ENCODE measurements at regions not wholly inside any gene's neighbourhood (a gene's known extent, or its start where the extent isn't known, plus 50 kb on each side); places are given as distances from the start of the nearest gene placed in this dataset.
"Not testable (repeated sequence)": the region's sequence is repeated elsewhere in the genome, so short reads cannot be mapped to it uniquely, and the experiment has no call there.

- DNase-seq (ENCODE audit: low read depth in 2 of 2), result no peak
These were observed 266.9 kb downstream of the KTN1 start for GRCh38 chr14:55846826-55847446.

- no peak for DNase-seq (ENCODE audit: low read depth in 2 of 2)
These were observed 267.8 kb downstream of the KTN1 start for GRCh38 chr14:55847766-55848165.

DNA sequence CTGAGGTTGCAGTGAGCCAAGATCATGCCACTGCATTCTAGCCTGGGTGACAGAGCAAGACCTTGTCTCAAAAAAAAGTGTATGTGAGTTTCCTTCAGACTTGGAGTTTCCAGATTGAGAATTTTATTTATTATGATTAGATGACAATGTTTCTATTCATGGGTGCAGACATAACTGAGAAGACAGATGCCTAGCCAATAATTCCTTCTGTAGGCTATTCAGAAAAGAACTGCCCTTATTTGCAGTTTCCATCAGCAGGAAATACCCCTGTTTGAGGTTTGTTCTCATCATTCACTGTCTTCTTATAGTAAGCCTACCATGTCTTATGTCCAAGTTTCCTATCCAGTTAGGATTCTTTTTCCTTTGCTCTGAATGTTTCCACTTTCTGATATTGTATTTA lies 269.0 kb downstream of the KTN1 start:
- no peak for DNase-seq (ENCODE audit: low read depth in 2 of 2)

GRCh38 chr14:55849833-55850232 lies 268.4 kb upstream of the PELI2 start:
- DNase-seq (ENCODE audit: low read depth in 2 of 2), result no peak

GRCh38 chr14:55850825-55851241 lies 267.4 kb upstream of the PELI2 start:
- no peak for DNase-seq (ENCODE audit: low read depth in 2 of 2)

GRCh38 chr14:55851301-55851700 lies 266.9 kb upstream of the PELI2 start:
- DNase-seq (ENCODE audit: low read depth in 2 of 2), result no peak

DNA sequence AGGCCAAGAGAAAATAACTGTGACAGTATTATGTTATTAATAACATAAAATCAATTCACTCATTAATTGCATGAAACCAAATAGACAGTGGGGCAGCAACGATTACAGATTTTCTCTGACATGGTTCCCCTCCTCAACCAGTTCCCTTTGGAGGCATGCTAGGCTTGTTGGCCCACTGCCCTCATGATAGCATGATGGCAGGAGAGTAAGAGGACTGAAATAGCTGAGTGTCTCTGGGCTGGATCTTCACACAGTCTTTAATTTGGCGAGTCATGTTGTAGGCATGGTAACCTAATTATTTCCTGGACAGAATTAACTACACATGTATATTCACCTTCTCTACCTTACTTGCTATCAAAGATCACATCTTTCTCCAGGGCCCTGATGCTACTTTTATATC lies 266.2 kb upstream of the PELI2 start:
- no peak for DNase-seq (ENCODE audit: low read depth in 2 of 2)

- no peak for DNase-seq (ENCODE audit: low read depth in 2 of 2)
These were observed 262.5 kb upstream of the PELI2 start for GRCh38 chr14:55855751-55856150.

DNA sequence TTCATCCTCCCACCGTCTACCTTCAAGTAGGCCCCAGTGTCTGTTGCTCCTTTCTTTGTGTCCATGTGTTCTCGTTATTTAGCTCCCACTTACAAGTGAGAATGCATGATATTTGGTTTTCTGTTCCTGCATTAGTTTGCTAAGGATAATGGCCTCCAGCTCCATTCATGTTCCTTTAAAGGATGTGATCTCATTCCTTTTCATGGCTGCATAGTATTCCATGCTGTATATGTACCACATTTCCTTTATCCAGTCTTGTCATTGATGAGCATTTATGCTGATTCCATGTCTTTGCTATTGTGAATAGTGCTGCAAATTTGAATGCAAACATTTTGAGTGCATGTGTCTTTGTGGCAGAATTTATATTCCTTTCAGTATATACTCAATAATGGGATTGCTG lies 259.6 kb upstream of the PELI2 start:
- no peak for DNase-seq (ENCODE audit: low read depth in 2 of 2)

- DNase-seq (ENCODE audit: low read depth in 2 of 2), result not testable (repeated sequence)
These were observed 256.6 kb upstream of the PELI2 start for GRCh38 chr14:55861561-55861960.

DNA sequence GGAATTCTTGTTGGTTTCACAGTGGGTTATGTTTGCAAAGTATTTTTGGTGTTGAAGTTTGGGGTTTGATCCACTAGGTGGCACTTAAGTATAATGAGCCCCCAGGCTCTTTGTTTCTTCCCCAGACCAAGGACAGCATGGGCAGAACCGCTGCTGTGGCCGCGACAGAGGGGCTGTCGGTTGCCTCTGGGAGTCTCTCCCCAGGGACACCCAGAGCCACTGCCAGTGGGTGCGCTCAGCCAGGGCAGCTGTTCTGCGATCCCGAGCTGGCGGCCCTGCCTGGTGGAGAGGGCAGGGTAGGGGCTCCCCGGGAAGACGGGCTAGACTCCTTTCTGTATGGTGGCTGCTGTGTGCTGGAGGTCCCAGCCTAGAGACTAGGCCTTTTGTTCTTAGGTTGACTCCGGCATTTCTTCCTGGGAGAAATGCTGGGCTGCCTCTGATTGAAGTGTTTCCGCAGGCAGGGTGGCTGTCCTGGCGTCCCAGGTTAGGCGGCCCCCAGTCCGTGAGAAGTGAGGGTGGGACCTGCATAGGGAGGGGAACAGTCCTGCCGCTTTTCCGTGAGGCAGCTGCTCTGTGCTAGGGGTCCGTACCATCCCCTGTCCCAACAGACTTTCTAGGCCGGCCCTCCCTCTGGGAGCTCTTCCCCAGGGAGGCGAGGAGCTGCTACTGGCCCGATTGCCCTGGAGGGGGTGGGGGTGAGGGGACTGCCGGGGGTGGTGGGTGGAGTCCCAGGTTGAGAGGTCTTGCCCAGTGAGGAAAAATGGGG lies 253.1 kb upstream of the PELI2 start:
- no peak for DNase-seq (ENCODE audit: low read depth in 2 of 2)

DNA sequence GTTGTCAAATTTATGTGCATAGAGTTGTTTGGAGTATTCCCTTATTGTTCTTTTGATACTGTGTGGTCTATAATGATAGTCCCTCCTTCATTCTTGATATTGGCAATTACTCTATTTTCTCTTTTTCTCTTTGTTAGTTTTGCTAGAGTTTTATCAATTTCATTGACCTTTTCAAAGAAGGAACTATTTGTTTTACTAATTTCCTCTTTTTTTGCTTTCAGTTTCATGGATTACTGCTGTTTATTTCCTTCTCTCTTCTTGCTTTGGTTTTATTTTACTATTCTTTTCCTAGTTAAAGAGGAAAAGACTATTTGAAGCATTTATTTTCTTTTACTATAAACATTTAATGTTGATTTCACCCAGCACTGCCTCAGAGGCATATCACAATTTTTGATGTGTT lies 250.9 kb upstream of the PELI2 start:
- DNase-seq (ENCODE audit: low read depth in 2 of 2), result no peak

DNA sequence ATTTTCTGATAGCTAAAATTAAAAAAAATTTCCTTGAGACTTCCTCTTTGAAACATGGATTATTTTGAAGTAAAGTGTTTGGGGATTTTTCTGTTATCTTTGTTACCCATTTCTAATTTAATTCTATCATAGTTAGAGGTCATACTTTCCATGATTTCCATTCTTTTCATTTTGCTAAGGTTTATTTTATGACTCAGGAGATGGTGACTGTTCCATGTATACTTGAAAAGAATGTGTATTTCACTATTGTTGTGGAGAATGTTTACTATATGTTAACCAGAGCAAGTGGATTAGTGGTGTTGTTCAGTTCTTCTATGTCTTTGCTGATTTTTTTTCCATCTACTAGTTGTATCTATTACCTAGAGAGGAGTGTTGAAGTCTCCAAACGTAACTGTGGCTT lies 250.5 kb upstream of the PELI2 start:
- no peak for DNase-seq (ENCODE audit: low read depth in 2 of 2)

DNA sequence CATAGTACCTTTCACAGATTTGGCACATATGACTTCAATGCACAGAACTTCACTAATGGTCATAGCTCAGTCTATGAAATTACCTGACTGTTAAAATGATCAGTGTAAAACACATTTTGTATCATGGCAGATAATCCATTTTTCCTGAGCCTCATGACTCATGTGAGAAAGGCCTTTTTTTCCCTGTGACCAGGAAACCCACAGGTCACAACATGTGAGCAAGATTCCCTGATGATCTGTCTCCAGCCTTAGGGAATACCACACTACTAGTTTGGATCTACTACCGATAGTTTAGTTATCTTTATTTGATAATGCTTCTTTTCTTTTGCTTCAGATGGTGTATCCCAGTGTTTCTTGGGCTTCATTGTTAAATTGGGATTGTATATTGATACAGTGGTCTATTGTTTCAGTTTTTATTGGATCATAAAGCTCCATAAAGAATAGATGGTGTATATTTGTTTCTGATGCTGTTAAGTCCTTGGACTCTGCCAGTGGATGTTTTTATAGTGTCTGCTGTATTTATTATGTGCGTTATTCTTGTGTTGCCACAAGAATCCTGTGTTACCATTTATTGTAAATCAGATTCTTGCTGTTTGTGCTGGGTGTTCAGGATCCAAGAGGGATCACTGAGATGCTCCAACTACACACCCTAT lies 248.7 kb upstream of the PELI2 start:
- DNase-seq (ENCODE audit: low read depth in 2 of 2), result no peak

GRCh38 chr14:55873169-55873568 lies 245.0 kb upstream of the PELI2 start:
- DNase-seq (ENCODE audit: low read depth in 2 of 2), result no peak

DNA sequence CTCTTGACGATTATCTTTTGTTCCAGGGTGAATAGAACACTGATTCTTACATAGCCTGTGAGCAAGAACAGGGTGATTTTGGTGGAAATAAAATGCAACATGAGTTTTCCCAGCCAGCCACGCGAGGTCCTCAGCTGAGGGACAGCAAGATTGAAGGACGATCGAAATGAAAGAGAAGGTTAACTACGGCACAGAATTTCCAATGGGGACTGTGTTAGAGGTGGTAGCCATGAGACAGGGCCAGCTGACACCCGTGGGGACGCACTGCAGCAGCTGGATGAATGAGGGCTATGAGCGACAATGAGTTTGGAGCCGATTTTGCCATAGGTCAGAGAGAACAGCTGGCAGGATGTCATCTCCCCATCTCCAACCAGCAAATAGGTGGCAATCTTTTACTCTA lies 243.4 kb upstream of the PELI2 start:
- no peak for DNase-seq (ENCODE audit: low read depth in 2 of 2)

- no peak for DNase-seq (ENCODE audit: low read depth in 2 of 2)
These were observed 240.3 kb upstream of the PELI2 start for GRCh38 chr14:55877942-55878341.

DNA sequence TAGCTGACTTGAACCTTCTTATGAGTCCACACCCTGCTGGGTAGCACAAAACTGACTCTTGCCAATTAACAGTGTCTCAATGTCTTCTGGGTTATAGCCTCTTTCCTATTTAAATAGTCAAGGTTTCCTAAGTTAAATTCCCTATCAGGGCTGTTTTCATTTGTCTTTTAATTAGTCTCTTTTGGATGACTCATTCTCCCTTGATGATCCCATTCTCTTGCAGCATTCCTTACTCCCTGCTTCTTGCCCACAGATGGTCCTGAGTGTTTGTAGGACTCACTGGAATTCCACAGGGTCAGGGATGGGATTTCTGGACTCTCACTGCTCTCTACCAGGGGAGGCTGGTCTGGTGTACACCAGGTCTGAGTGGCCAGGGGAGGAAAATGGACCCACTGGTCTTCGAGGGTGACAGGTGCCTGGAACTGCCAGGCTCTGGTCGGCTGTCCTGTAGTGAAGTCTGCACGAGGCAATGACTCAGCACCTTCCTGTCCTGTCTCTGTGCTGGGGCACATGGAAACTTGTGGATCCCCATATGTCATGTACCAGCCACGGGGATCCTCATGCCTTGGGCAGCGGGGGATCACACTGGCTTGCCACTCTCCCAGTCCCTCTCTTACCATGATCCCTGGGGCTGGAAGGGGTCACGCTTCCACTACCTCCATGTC lies 236.5 kb upstream of the PELI2 start:
- DNase-seq (ENCODE audit: low read depth in 2 of 2), result no peak

DNA sequence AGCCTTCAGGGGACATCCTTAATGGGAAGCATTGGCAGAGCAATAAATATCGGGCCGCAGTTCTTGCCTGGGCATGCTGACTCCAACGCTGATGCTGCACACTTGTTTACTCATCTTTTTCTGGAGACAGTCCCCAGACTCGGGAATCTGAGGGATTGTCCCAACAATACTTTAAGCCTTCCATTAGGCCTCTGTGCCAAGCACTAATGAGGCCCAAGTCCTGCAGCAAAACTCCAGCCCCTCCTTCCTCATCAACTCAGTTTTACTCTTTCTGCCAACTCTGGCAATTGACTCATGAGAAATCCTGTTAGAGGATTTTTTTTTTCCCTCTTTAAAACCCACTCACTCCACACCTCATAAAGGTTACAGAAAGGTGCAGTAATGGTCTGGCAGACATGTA lies 233.4 kb upstream of the PELI2 start:
- no peak for DNase-seq (ENCODE audit: low read depth in 2 of 2)

GRCh38 chr14:55889124-55889523 lies 229.1 kb upstream of the PELI2 start:
- no peak for DNase-seq (ENCODE audit: low read depth in 2 of 2)

- DNase-seq (ENCODE audit: low read depth in 2 of 2), result no peak
These were observed 226.5 kb upstream of the PELI2 start for GRCh38 chr14:55891692-55892091.

GRCh38 chr14:55892906-55893305 lies 225.3 kb upstream of the PELI2 start:
- DNase-seq (ENCODE audit: low read depth in 2 of 2), result no peak

GRCh38 chr14:55893705-55894104 lies 224.5 kb upstream of the PELI2 start:
- DNase-seq (ENCODE audit: low read depth in 2 of 2), result no peak

All from activated CD4-positive, alpha-beta T cell treated with anti-CD3 and anti-CD28 coated beads for 24 hours (primary cell).